HEK293 (cell line): ENCODE measurements at regions not wholly inside any gene's neighbourhood (a gene's known extent, or its start where the extent isn't known, plus 50 kb on each side); places are given as distances from the start of the nearest gene placed in this dataset.

Source experiments
- CTCF ChIP-seq: fragments of 450-650 bp; formaldehyde crosslinking; IDR thresholded peaks from 2 replicates; pipeline ENCODE4 v1.5.1; 2016; ENCODE audit warnings: missing biosample characterization, missing genetic modification characterization
- ZBTB44 ChIP-seq: fragments of 450-650 bp; IDR thresholded peaks from 2 replicates; pipeline ENCODE4 v1.5.1; 2018; ENCODE audit warnings: missing biosample characterization, mild to moderate bottlenecking, missing genetic modification characterization
- ZBTB48 ChIP-seq: fragments of 450-650 bp; formaldehyde crosslinking; IDR thresholded peaks from 2 replicates; pipeline ENCODE4 v1.5.1; 2016; ENCODE audit warnings: missing biosample characterization, missing genetic modification characterization
- ZNF433 ChIP-seq: fragments of 450-650 bp; formaldehyde crosslinking; IDR thresholded peaks from 2 replicates; pipeline ENCODE4 v1.5.1; 2016; ENCODE audit warnings: missing biosample characterization, missing genetic modification characterization, low read depth
- ZNF558 ChIP-seq: fragments of 450-650 bp; formaldehyde crosslinking; IDR thresholded peaks from 2 replicates; pipeline ENCODE4 v1.5.1; 2016; ENCODE audit warnings: missing biosample characterization, missing genetic modification characterization

GRCh38 chr12:92062539-92063493 is 82.8 kb downstream of the BTG1 start:
- TF ChIP-seq CTCF (tag by site-specific recombination) (no peak), ZBTB44 (tag by site-specific recombination) (no peak), ZNF433 (tag by site-specific recombination) (no peak), ZNF558 (tag by site-specific recombination) (no peak), ZBTB48 (tag by site-specific recombination) (no peak)
